Adrenal gland (tissue), 5 donors: ENCODE measurements at regions not wholly inside any gene's neighbourhood (a gene's known extent, or its start where the extent isn't known, plus 50 kb on each side); places are given as distances from the start of the nearest gene placed in this dataset.

ENCODE experiments used
- POLR2A ChIP-seq, 2 donors: fragments of 450-650 bp; IDR thresholded peaks; one replicate each; pipeline ENCODE4 v1.6.1; 2017; ENCODE audit warnings: antibody characterized with exemption in 2 of 2, mild to moderate bottlenecking in 2 of 2, moderate library complexity in 1 of 2
- TF ChIP-seq, protein P1 (sequence below), 6 experiments: fragments of 450-650 bp in 4 of 6; fragments of 200-600 bp in 2 of 6; sonication (generic) in 1 of 6; IDR thresholded peaks; 1 replicate in 5 of 6; 2 replicates in 1 of 6; pipeline versions ENCODE4 v1.5.1 to v1.8.0; 2016 to 2021; ENCODE audit warnings: antibody characterized with exemption in 6 of 6, mild to moderate bottlenecking in 2 of 6, moderate library complexity in 1 of 6
- donor health status: DM: no; HTN: no; CAD: no.

DNA sequence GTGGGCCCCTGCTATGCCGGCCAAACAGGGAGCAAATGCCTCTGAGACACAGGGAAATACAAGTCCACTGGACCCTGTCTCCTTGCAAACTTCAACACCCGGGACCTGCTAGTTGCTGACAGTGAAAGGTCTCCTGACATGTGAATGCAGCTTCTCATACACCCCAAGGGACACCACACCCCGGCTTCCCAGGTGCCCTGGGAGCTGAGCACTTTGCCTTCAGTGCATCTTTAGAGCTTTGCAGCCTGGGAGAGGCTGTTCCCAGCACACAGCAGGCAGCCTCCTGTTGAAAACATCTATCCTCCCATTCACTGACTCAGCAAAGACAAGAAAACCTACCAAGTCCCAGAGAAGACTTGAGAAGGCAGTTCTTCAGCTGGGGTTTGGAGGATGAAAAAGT lies 143.4 kb downstream of the COL6A3 start:
- no peak for TF ChIP-seq POLR2A (IDR thresholded peaks at IDR 0.05)
- TF ChIP-seq, protein P1, sequence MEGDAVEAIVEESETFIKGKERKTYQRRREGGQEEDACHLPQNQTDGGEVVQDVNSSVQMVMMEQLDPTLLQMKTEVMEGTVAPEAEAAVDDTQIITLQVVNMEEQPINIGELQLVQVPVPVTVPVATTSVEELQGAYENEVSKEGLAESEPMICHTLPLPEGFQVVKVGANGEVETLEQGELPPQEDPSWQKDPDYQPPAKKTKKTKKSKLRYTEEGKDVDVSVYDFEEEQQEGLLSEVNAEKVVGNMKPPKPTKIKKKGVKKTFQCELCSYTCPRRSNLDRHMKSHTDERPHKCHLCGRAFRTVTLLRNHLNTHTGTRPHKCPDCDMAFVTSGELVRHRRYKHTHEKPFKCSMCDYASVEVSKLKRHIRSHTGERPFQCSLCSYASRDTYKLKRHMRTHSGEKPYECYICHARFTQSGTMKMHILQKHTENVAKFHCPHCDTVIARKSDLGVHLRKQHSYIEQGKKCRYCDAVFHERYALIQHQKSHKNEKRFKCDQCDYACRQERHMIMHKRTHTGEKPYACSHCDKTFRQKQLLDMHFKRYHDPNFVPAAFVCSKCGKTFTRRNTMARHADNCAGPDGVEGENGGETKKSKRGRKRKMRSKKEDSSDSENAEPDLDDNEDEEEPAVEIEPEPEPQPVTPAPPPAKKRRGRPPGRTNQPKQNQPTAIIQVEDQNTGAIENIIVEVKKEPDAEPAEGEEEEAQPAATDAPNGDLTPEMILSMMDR (IDR thresholded peaks at IDR 0.05): no peak
